HCT116 (cell line): ENCODE measurements at regions not wholly inside any gene's neighbourhood (a gene's known extent, or its start where the extent isn't known, plus 50 kb on each side); places are given as distances from the start of the nearest gene placed in this dataset.

Experiments
- ATAC-seq: fragments of 200-7000 bp; cut with Tn5 transposase; 2 replicates; pipeline ENCODE4 v1.9.1; 2020; ENCODE audit warnings: mild to moderate bottlenecking, moderate library complexity
- BruUV-seq: library from RNA; stranded (reverse); fragments of 400-500 nt; replicated peaks from 2 replicates; lab custom pipeline; 2021; lab: Mats Ljungman, UMichigan
- CTCF ChIA-PET: fragments of 300-600 bp; sonication (Branson Sonifier 250); formaldehyde crosslinking; loops from one replicate; lab custom pipeline; 2021; ENCODE audit warnings: antibody characterized with exemption; lab: Charles Lee
- POLR2A ChIA-PET: fragments of 300-600, 350-600 bp; sonication (Branson Sonifier 250); formaldehyde crosslinking; loops from one replicate; lab custom pipeline; 2021; ENCODE audit warnings: antibody characterized with exemption; lab: Charles Lee
- RAD21 ChIA-PET, 2 experiments: fragments of 300-600 bp; sonication (Branson Sonifier 250); formaldehyde crosslinking; loops; one replicate each; lab custom pipeline; 2023; ENCODE audit warnings: low total read pairs in 2 of 2; ENCODE audit not compliant: uncharacterized antibody in 2 of 2, unreplicated experiment in 2 of 2, low non-redundant PET in 1 of 2; lab: Charles Lee
- DNase-seq: peaks from one replicate; pipeline ENCODE4 v3.0.0-alpha.2; 2010; ENCODE audit warnings: low read depth, low spot score
- H2AFZ ChIP-seq: fragments of 200-600 bp; shearing (Covaris generic), sonication (generic); 2 replicates; pipeline ENCODE4 v1.6.1; 2017; ENCODE audit warnings: low read depth, mixed run types, mixed read lengths, antibody characterized with exemption, low read length; ENCODE audit not compliant: poor library complexity, severe bottlenecking
- H3K27ac ChIP-seq: 2 replicates; pipeline ENCODE4 v1.5.1; 2012; ENCODE audit warnings: low read depth, low read length
- H3K27me3 ChIP-seq: fragments of 200-600 bp; sonication (generic); 2 replicates; pipeline ENCODE4 v1.6.1; 2016; ENCODE audit warnings: mixed run types, low read length, mixed read lengths; ENCODE audit not compliant: insufficient read depth
- H3K36me3 ChIP-seq, 2 experiments: fragments of 200-500 bp in 1 of 2; fragments of 200-600 bp in 1 of 2; sonication (Bioruptor generic) in 1 of 2; sonication (generic) in 1 of 2; 2 replicates each; pipeline versions ENCODE4 v1.5.1 to v1.6.1; 2014 to 2016; ENCODE audit warnings: low read length in 2 of 2, inconsistent platforms in 1 of 2, mixed read lengths in 1 of 2, mixed run types in 1 of 2; ENCODE audit not compliant: insufficient read depth in 2 of 2, control insufficient read depth in 1 of 2
- H3K4me1 ChIP-seq, 2 experiments: fragments of 200-600 bp in 1 of 2; sonication (generic) in 1 of 2; 2 replicates each; pipeline versions ENCODE4 v1.5.1 to v1.6.1; 2012 to 2017; ENCODE audit warnings: low read length in 2 of 2, inconsistent platforms in 1 of 2, mild to moderate bottlenecking in 1 of 2, mixed read lengths in 1 of 2, mixed run types in 1 of 2, moderate library complexity in 1 of 2; ENCODE audit not compliant: insufficient read depth in 2 of 2, control insufficient read depth in 1 of 2
- H3K4me2 ChIP-seq: fragments of 200-600 bp; sonication (generic); 2 replicates; pipeline ENCODE4 v1.6.1; 2017; ENCODE audit warnings: mixed run types, low read length, mixed read lengths
- H3K4me3 ChIP-seq, 2 experiments: fragments of 200-600 bp in 1 of 2; sonication (generic) in 1 of 2; replicated peaks in 1 of 2; 2 replicates each; pipeline ENCODE4 v1.5.1; 2011 to 2016; ENCODE audit warnings: low read length in 2 of 2, control low read depth in 1 of 2, low read depth in 1 of 2, mild to moderate bottlenecking in 1 of 2, mixed read lengths in 1 of 2, mixed run types in 1 of 2
- H3K79me2 ChIP-seq: fragments of 200-600 bp; sonication (generic); 2 replicates; pipeline ENCODE4 v1.6.1; 2017; ENCODE audit warnings: mild to moderate bottlenecking, mixed run types, low read length, moderate library complexity, mixed read lengths; ENCODE audit not compliant: insufficient read depth
- H3K9ac ChIP-seq: fragments of 200-600 bp; sonication (generic); 2 replicates; pipeline ENCODE4 v1.6.1; 2016; ENCODE audit warnings: low read length, mixed read lengths
- H3K9me2 ChIP-seq: fragments of 200-600 bp; sonication (generic), shearing (Covaris generic); 2 replicates; pipeline ENCODE4 v1.6.1; 2017; ENCODE audit warnings: mixed run types, mild to moderate bottlenecking, moderate library complexity; ENCODE audit not compliant: insufficient read depth
- H3K9me3 ChIP-seq, 2 experiments: fragments of 200-500 bp in 1 of 2; fragments of 200-600 bp in 1 of 2; sonication (Bioruptor generic) in 1 of 2; sonication (generic) in 1 of 2; 2 replicates each; pipeline ENCODE4 v1.6.1; 2014 to 2017; ENCODE audit warnings: low read length in 2 of 2, mixed read lengths in 2 of 2, inconsistent platforms in 1 of 2, low read depth in 1 of 2, mild to moderate bottlenecking in 1 of 2, mixed run types in 1 of 2, moderate library complexity in 1 of 2; ENCODE audit not compliant: control insufficient read depth in 1 of 2, insufficient read depth in 1 of 2
- H4K20me1 ChIP-seq: fragments of 200-600 bp; sonication (generic), shearing (Covaris generic); 2 replicates; pipeline ENCODE4 v1.6.1; 2017; ENCODE audit warnings: mixed run types, mild to moderate bottlenecking, moderate library complexity; ENCODE audit not compliant: insufficient read depth
- CBX3 ChIP-seq: IDR thresholded peaks from 2 replicates; pipeline ENCODE4 v1.6.1; 2012; ENCODE audit warnings: low read depth
- CEBPB ChIP-seq: IDR thresholded peaks from 2 replicates; pipeline ENCODE4 v1.6.1; 2012; ENCODE audit warnings: low read depth
- EZH2 ChIP-seq: fragments of 200-600 bp; sonication (generic); IDR thresholded peaks from 2 replicates; pipeline ENCODE4 v1.6.1; 2017; ENCODE audit warnings: antibody characterized with exemption, mixed run types
- EZH2phosphoT487 ChIP-seq: fragments of 200-600 bp; IDR thresholded peaks from 2 replicates; pipeline ENCODE4 v1.6.1; 2018; ENCODE audit warnings: antibody characterized with exemption, borderline replicate concordance
- FOSL1 ChIP-seq: IDR thresholded peaks from 2 replicates; pipeline ENCODE4 v1.6.1; 2012; ENCODE audit warnings: low read depth
- JUND ChIP-seq: IDR thresholded peaks from 2 replicates; pipeline ENCODE4 v1.6.1; 2012
- RAD21 ChIP-seq: IDR thresholded peaks from 2 replicates; pipeline ENCODE4 v1.6.1; 2012; ENCODE audit warnings: low read depth, mild to moderate bottlenecking
- SP1 ChIP-seq: IDR thresholded peaks from 2 replicates; pipeline ENCODE4 v1.6.1; 2012; ENCODE audit warnings: low read depth
- TCF7L2 ChIP-seq: IDR thresholded peaks from 2 replicates; pipeline ENCODE4 v1.7.0; 2011; ENCODE audit warnings: borderline replicate concordance, inconsistent platforms; ENCODE audit not compliant: insufficient read depth, insufficient read length; ENCODE audit errors: extremely low read depth
- YY1 ChIP-seq: IDR thresholded peaks from 2 replicates; pipeline ENCODE4 v1.6.1; 2011; ENCODE audit warnings: low read length, low read depth, moderate library complexity, mild to moderate bottlenecking; ENCODE audit not compliant: insufficient replicate concordance; ENCODE audit errors: extremely low read depth
- ZFX ChIP-seq: fragments of 450-650 bp; IDR thresholded peaks from 2 replicates; pipeline ENCODE4 v1.6.1; 2017
- intact Hi-C: fragments of 100-400 bp; cut with micrococcal nuclease; formaldehyde crosslinking; loops from 2 replicates; pipeline ENCODE4 v1.10.0; 2022
- TF ChIP-seq, protein P1 (sequence below): IDR thresholded peaks from 2 replicates; pipeline ENCODE4 v1.6.1; 2012
- TF ChIP-seq, protein P2 (sequence below), 3 experiments: fragments of 200-600 bp in 1 of 3; sonication (generic) in 1 of 3; IDR thresholded peaks in 2 of 3; conservative IDR thresholded peaks in 1 of 3; 2 replicates each; pipeline ENCODE4 v1.5.1; 2012 to 2017; ENCODE audit warnings: low read depth in 2 of 3, low read length in 2 of 3, antibody characterized with exemption in 1 of 3, borderline replicate concordance in 1 of 3, control low read depth in 1 of 3, mild to moderate bottlenecking in 1 of 3, mixed read lengths in 1 of 3, mixed run types in 1 of 3, moderate library complexity in 1 of 3; ENCODE audit not compliant: insufficient read depth in 1 of 3
- TF ChIP-seq, protein P3 (sequence below): IDR thresholded peaks from 2 replicates; pipeline ENCODE4 v1.6.1; 2012; ENCODE audit warnings: low read depth
- TF ChIP-seq, protein P4 (sequence below): IDR thresholded peaks from 2 replicates; pipeline ENCODE4 v1.6.1; 2012

DNA sequence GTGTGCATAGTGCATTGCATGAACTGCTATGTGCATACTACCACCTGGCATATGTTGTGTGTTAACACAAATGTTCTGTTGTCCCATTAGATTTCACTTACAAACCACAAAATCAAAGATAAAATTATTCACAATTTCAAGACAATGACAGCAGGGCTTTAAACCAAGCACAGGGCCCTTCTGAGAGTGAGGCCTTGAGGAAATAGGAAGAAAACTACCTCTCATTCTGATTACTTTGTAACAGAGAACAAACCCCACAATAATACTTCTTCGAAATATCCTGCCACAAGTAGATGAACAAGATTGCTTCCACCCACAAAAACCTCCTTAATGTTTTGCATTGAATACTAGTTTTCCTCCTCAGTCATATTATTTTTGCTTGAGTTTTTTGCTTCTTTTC lies 85.5 kb upstream of the SPANXB1 start:
- no peaks in the 10 kb centered on the region for H3K27me3 ChIP-seq
- ChIA-PET POLR2A (no interaction called here), CTCF (no interaction called here), RAD21 (no interaction called here)
- no peaks in the 10 kb centered on the region for H3K9me3 ChIP-seq
- H3K9me2 ChIP-seq = no peaks in the 10 kb centered on the region
- H4K20me1 ChIP-seq = no peaks in the 10 kb centered on the region
- H3K4me3 ChIP-seq = no peak overlapping the region
- H3K36me3 ChIP-seq = no peaks in the 10 kb centered on the region
- H3K4me2 ChIP-seq = no peak overlapping the region
- ATAC-seq (no peak), DNase-seq (no peak)
- no peaks in the 10 kb centered on the region for H3K79me2 ChIP-seq
- H3K9ac ChIP-seq = no peak overlapping the region
- intact Hi-C loops = no loop called here
- H2AFZ ChIP-seq = no peak overlapping the region
- no peaks in the 10 kb centered on the region for H3K4me1 ChIP-seq
- no peak overlapping the region for H3K27ac ChIP-seq
- no TSS peak for BruUV-seq
- no peak for TF ChIP-seq ZFX

DNA sequence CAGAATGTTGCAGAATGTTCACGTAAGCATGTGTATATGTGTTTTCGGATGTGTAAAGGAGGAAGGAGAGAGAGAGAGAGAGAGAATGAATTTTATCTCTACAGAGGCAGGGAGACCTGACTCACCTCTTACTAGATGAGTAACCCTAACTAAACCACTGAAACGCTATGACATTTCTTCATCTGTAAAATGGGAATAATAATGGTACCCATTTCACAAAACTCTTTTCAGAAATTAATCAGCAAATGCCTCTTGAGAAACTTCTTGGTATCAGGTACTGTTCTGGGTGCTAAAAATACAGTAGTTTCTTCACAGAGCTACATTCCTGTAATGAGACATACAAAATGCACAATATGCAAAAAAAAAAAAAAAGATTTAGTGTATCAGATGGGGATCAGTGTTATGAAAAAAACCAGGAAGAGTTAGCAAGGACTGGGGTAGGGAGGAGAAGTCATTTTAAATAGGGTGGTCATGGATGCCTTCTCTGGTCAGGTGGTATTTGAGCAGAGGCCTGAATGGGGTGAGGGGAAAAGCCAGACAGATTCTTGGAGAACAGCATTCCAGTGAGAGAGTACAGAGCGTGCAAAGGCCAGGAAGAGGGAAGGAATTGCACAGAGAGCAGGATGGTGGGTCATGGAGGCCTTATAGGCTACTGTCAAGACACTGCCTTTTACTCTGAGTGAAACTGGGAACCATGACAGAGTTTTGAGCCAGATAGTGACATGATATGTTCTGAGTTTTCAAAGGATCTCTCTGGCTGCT lies 84.9 kb upstream of the SPANXB1 start:
- ChIA-PET CTCF (no interaction called here), POLR2A (no interaction called here), RAD21 (no interaction called here)
- ATAC-seq (no peak), DNase-seq (no peak)
- Histone ChIP-seq H3K9me2 (no peaks in the 10 kb centered on the region), H3K9ac (no peak overlapping the region), H3K27ac (no peak overlapping the region), H3K4me2 (no peak overlapping the region), H4K20me1 (no peaks in the 10 kb centered on the region), H3K27me3 (no peaks in the 10 kb centered on the region), H3K4me1 (no peaks in the 10 kb centered on the region), H3K36me3 (no peaks in the 10 kb centered on the region), H2AFZ (no peak overlapping the region), H3K4me3 (no peak overlapping the region), H3K79me2 (no peaks in the 10 kb centered on the region), H3K9me3 (no peaks in the 10 kb centered on the region)
- intact Hi-C loops = no loop called here
- BruUV-seq = no TSS peak
- no peak for TF ChIP-seq FOSL1
- TF ChIP-seq JUND = no peak
- no peak for TF ChIP-seq RAD21
- no peak for TF ChIP-seq CBX3
- TF ChIP-seq, protein P1, sequence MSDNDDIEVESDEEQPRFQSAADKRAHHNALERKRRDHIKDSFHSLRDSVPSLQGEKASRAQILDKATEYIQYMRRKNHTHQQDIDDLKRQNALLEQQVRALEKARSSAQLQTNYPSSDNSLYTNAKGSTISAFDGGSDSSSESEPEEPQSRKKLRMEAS = no peak
- no peak for TF ChIP-seq TCF7L2
- TF ChIP-seq, protein P2, sequence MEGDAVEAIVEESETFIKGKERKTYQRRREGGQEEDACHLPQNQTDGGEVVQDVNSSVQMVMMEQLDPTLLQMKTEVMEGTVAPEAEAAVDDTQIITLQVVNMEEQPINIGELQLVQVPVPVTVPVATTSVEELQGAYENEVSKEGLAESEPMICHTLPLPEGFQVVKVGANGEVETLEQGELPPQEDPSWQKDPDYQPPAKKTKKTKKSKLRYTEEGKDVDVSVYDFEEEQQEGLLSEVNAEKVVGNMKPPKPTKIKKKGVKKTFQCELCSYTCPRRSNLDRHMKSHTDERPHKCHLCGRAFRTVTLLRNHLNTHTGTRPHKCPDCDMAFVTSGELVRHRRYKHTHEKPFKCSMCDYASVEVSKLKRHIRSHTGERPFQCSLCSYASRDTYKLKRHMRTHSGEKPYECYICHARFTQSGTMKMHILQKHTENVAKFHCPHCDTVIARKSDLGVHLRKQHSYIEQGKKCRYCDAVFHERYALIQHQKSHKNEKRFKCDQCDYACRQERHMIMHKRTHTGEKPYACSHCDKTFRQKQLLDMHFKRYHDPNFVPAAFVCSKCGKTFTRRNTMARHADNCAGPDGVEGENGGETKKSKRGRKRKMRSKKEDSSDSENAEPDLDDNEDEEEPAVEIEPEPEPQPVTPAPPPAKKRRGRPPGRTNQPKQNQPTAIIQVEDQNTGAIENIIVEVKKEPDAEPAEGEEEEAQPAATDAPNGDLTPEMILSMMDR (IDR thresholded peaks at IDR 0.05 in 2 of 3, conservative IDR thresholded peaks at IDR 0.05 in 1 of 3; ENCODE audit: borderline replicate concordance in 1 of 3, insufficient read depth in 1 of 3, low read depth in 2 of 3, low read length in 2 of 3) = no peak
- TF ChIP-seq YY1 = no peak
- no peak for TF ChIP-seq CEBPB
- TF ChIP-seq EZH2 = no peak
- TF ChIP-seq EZH2phosphoT487 = no peak
- TF ChIP-seq, protein P3, sequence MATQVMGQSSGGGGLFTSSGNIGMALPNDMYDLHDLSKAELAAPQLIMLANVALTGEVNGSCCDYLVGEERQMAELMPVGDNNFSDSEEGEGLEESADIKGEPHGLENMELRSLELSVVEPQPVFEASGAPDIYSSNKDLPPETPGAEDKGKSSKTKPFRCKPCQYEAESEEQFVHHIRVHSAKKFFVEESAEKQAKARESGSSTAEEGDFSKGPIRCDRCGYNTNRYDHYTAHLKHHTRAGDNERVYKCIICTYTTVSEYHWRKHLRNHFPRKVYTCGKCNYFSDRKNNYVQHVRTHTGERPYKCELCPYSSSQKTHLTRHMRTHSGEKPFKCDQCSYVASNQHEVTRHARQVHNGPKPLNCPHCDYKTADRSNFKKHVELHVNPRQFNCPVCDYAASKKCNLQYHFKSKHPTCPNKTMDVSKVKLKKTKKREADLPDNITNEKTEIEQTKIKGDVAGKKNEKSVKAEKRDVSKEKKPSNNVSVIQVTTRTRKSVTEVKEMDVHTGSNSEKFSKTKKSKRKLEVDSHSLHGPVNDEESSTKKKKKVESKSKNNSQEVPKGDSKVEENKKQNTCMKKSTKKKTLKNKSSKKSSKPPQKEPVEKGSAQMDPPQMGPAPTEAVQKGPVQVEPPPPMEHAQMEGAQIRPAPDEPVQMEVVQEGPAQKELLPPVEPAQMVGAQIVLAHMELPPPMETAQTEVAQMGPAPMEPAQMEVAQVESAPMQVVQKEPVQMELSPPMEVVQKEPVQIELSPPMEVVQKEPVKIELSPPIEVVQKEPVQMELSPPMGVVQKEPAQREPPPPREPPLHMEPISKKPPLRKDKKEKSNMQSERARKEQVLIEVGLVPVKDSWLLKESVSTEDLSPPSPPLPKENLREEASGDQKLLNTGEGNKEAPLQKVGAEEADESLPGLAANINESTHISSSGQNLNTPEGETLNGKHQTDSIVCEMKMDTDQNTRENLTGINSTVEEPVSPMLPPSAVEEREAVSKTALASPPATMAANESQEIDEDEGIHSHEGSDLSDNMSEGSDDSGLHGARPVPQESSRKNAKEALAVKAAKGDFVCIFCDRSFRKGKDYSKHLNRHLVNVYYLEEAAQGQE = no peak
- TF ChIP-seq, protein P4, sequence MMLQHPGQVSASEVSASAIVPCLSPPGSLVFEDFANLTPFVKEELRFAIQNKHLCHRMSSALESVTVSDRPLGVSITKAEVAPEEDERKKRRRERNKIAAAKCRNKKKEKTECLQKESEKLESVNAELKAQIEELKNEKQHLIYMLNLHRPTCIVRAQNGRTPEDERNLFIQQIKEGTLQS = no peak
- no peak for TF ChIP-seq SP1
